Kidney (tissue), 13 donors: ENCODE measurements at regions not wholly inside any gene's neighbourhood (a gene's known extent, or its start where the extent isn't known, plus 50 kb on each side); places are given as distances from the start of the nearest gene placed in this dataset.
"Not testable (repeated sequence)": the region's sequence is repeated elsewhere in the genome, so short reads cannot be mapped to it uniquely, and the experiment has no call there.

Experiments
- DNase-seq, 5 donors: peaks; one replicate each; pipeline ENCODE4 v3.0.0-alpha.2; 2013 to 2020
- FAIRE-seq: peaks from 2 replicates; lab custom pipeline; 2012; peaks lifted over from hg19 to GRCh38; lab: Jason Lieb, UNC
- H3K27ac ChIP-seq, 2 donors: one replicate each; pipeline ENCODE4 v1.7.0; 2013; ENCODE audit warnings: low read depth in 2 of 2, low read length in 2 of 2, inconsistent platforms in 1 of 2
- H3K27me3 ChIP-seq: one replicate; pipeline ENCODE4 v1.7.1; 2013; ENCODE audit warnings: low read length, inconsistent platforms; ENCODE audit not compliant: control insufficient read depth, insufficient read depth
- H3K36me3 ChIP-seq, 3 donors: one replicate each; pipeline versions ENCODE4 v1.7.0 to v1.7.1; 2013; ENCODE audit warnings: low read length in 3 of 3, control low read depth in 1 of 3, inconsistent platforms in 1 of 3; ENCODE audit not compliant: insufficient read depth in 3 of 3, control insufficient read depth in 2 of 3
- H3K4me1 ChIP-seq, 3 donors: one replicate each; pipeline versions ENCODE4 v1.7.0 to v1.7.1; 2013; ENCODE audit warnings: low read length in 3 of 3, inconsistent platforms in 1 of 3, low read depth in 1 of 3; ENCODE audit not compliant: control insufficient read depth in 2 of 3, insufficient read depth in 2 of 3
- H3K4me3 ChIP-seq, 3 donors: one replicate each; pipeline versions ENCODE4 v1.7.0 to v1.8.1; 2013; ENCODE audit warnings: low read length in 3 of 3, control low read depth in 1 of 3, inconsistent platforms in 1 of 3
- H3K9ac ChIP-seq, 3 donors: one replicate each; pipeline versions ENCODE4 v1.7.0 to v1.7.1; 2013; ENCODE audit warnings: low read length in 3 of 3, control low read depth in 1 of 3, inconsistent platforms in 1 of 3
- H3K9me3 ChIP-seq, 3 donors: one replicate each; pipeline versions ENCODE4 v1.7.0 to v1.7.1; 2013; ENCODE audit warnings: low read length in 3 of 3, control low read depth in 1 of 3, inconsistent platforms in 1 of 3; ENCODE audit not compliant: control insufficient read depth in 2 of 3, insufficient read depth in 1 of 3
- intact Hi-C: fragments of 100-400 bp; cut with DNase I; formaldehyde crosslinking; loops from one replicate; pipeline ENCODE4 v1.11.1; 2022
- TF ChIP-seq, protein P1 (sequence below): IDR thresholded peaks from 3 replicates; pipeline ENCODE4 v1.5.1; 2012; ENCODE audit warnings: mild to moderate bottlenecking, moderate library complexity, borderline replicate concordance; ENCODE audit not compliant: insufficient read depth; ENCODE audit errors: extremely low read depth
- donor health status: control.
- donor health status: control.
- donor health status: control.
- donor health status: control.
- donor health status: control.
- donor health status: DM: yes; HTN: yes; CAD: no.
- donor health status: Normal renal cell carcinoma (clear cell type).

DNA sequence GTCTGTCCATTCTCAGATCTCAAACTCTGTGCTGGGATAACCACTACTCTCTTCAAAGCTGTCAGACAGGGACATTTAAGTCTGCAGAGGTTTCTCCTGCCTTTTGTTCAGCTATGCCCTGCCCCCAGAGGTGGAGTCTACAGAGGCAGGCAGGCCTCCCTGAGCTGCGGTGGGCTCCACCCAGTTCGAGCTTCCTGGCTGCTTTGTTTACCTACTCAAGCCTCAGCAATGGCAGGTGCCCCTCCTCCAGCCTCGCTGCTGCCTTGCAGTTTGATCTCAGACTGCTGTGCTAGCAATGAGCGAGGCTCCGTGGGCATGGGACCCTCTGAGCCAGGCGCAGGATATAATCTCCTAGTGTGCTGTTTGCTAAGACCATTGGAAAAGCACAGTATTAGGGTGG, 53.1 kb upstream of the HUNK start:
- H3K9me3 ChIP-seq, H3K27ac ChIP-seq, H3K9ac ChIP-seq, H3K36me3 ChIP-seq, H3K4me1 ChIP-seq, H3K27me3 ChIP-seq, FAIRE-seq, H3K4me3 ChIP-seq, intact Hi-C loops, DNase-seq: not testable (repeated sequence)

DNA sequence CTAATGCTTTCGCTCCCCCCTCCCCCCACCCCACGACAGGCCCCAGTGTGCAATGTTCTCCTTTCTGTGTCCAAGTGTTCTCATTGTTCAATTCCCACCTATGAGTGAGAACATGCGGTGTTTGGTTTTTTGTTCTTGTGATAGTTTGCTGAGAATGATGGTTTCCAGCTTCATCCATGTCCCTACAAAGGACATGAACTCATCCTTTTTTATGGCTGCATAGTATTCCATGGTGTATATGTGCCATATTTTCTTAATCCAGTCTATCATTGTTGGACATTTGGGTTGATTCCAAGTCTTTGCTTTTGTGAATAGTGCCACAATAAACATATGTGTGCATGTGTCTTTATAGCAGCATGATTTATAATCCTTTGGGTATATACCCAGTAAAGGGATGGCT, 58.5 kb upstream of the HUNK start:
- H3K36me3 ChIP-seq, H3K9me3 ChIP-seq, H3K4me1 ChIP-seq, H3K4me3 ChIP-seq, H3K27ac ChIP-seq, intact Hi-C loops, H3K27me3 ChIP-seq, FAIRE-seq, DNase-seq, H3K9ac ChIP-seq: not testable (repeated sequence)

DNA sequence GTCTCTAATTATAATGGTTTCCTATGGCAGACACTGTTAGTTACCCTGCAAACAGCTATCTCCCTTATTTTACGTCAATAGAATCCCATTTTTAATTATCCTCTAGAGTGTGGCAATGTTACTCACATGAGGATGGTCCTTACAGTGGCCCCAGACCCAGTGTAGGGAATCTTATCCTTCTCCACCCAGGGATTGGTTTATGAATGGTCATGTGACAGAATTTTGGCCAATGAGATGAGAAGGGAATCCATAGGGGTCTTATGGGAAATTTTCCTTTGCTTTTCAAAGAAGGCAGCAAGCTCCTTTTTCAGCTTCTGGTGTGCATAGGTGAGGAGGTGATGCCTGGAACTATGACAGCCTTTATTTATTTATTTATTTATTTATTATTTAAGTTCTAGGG, 59.0 kb upstream of the HUNK start:
- DNase-seq (no peak), FAIRE-seq (no peak)
- Histone ChIP-seq H3K27ac (no peak overlapping the region), H3K4me3 (no peak overlapping the region), H3K4me1 (no peaks in the 10 kb centered on the region), H3K27me3 (no peaks in the 10 kb centered on the region), H3K9me3 (no peaks in the 10 kb centered on the region), H3K9ac (no peak overlapping the region), H3K36me3 (no peaks in the 10 kb centered on the region)
- intact Hi-C loops: no loop called here
- TF ChIP-seq, protein P1, sequence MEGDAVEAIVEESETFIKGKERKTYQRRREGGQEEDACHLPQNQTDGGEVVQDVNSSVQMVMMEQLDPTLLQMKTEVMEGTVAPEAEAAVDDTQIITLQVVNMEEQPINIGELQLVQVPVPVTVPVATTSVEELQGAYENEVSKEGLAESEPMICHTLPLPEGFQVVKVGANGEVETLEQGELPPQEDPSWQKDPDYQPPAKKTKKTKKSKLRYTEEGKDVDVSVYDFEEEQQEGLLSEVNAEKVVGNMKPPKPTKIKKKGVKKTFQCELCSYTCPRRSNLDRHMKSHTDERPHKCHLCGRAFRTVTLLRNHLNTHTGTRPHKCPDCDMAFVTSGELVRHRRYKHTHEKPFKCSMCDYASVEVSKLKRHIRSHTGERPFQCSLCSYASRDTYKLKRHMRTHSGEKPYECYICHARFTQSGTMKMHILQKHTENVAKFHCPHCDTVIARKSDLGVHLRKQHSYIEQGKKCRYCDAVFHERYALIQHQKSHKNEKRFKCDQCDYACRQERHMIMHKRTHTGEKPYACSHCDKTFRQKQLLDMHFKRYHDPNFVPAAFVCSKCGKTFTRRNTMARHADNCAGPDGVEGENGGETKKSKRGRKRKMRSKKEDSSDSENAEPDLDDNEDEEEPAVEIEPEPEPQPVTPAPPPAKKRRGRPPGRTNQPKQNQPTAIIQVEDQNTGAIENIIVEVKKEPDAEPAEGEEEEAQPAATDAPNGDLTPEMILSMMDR: no peak

DNA sequence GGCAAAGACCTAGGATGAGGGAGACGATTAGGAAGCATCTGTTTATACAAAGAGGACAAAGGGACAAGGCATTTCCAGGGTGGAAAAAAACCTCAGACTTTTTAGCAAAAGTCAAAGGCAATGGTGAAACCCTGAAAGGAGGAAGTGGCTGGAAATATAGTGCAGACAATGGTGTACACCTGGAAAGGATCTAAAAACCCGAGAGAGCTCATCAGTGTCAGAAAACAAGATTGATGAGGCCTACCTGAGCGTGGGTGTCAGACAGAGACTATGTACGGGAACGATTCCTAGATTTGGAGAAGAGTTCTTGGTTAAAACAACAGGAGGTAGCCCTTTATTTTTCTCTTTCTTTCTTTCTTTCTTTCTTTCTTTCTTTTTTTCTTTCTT, 68.8 kb upstream of the HUNK start:
- FAIRE-seq (no peak), DNase-seq (no peak)
- intact Hi-C loops: no loop called here
- H3K9ac ChIP-seq: no peak overlapping the region
- TF ChIP-seq, protein P1: no peak
- H3K4me3 ChIP-seq: no peak overlapping the region
- H3K36me3 ChIP-seq: no peaks in the 10 kb centered on the region
- H3K4me1 ChIP-seq: no peaks in the 10 kb centered on the region
- H3K9me3 ChIP-seq: no peaks in the 10 kb centered on the region
- no peak overlapping the region for H3K27ac ChIP-seq
- H3K27me3 ChIP-seq: no peaks in the 10 kb centered on the region
